Keratinocyte (primary cell): ENCODE measurements at regions not wholly inside any gene's neighbourhood (a gene's known extent, or its start where the extent isn't known, plus 50 kb on each side); places are given as distances from the start of the nearest gene placed in this dataset.
"Not testable (repeated sequence)": the region's sequence is repeated elsewhere in the genome, so short reads cannot be mapped to it uniquely, and the experiment has no call there.

Experiments
- DNase-seq: peaks from one replicate; pipeline ENCODE4 v3.0.0-alpha.2; 2011; ENCODE audit warnings: low read depth, missing footprints, low spot score
- FAIRE-seq: peaks from 2 replicates; lab custom pipeline; 2011; peaks lifted over from hg19 to GRCh38; lab: Jason Lieb, UNC
- H2AFZ ChIP-seq: 2 replicates; pipeline ENCODE4 v1.6.0; 2012; ENCODE audit warnings: low read length, control low read depth, inconsistent platforms; ENCODE audit not compliant: control insufficient read depth
- H3K27ac ChIP-seq: 2 replicates; pipeline ENCODE4 v1.5.1; 2011; ENCODE audit warnings: low read length; ENCODE audit not compliant: control insufficient read depth, insufficient read depth
- H3K27me3 ChIP-seq: 3 replicates; pipeline ENCODE4 v1.6.0; 2011; ENCODE audit warnings: low read length; ENCODE audit not compliant: control insufficient read depth, insufficient read depth; ENCODE audit errors: extremely low read depth
- H3K36me3 ChIP-seq, 2 experiments: 2 replicates in 1 of 2; 3 replicates in 1 of 2; pipeline ENCODE4 v1.5.1; 2011; ENCODE audit warnings: low read length in 2 of 2, mild to moderate bottlenecking in 1 of 2; ENCODE audit not compliant: control insufficient read depth in 2 of 2, insufficient read depth in 2 of 2; ENCODE audit errors: extremely low read depth in 1 of 2
- H3K4me1 ChIP-seq: 3 replicates; pipeline ENCODE4 v1.5.1; 2011; ENCODE audit warnings: low read length; ENCODE audit not compliant: control insufficient read depth, insufficient read depth; ENCODE audit errors: extremely low read depth
- H3K4me2 ChIP-seq: 3 replicates; pipeline ENCODE4 v1.6.0; 2011; ENCODE audit warnings: low read depth, low read length; ENCODE audit not compliant: control insufficient read depth, insufficient read depth; ENCODE audit errors: extremely low read depth
- H3K4me3 ChIP-seq, 3 experiments: fragments of 200-600 bp in 1 of 3; sonication (generic) in 1 of 3; 2 replicates in 2 of 3; 3 replicates in 1 of 3; pipeline ENCODE4 v1.5.1; 2011 to 2016; ENCODE audit warnings: low read length in 3 of 3, mild to moderate bottlenecking in 3 of 3, control low read depth in 2 of 3, inconsistent platforms in 1 of 3, low read depth in 1 of 3, mixed read lengths in 1 of 3, mixed run types in 1 of 3, moderate library complexity in 1 of 3; ENCODE audit not compliant: control insufficient read depth in 2 of 3, insufficient read depth in 2 of 3; ENCODE audit errors: extremely low read depth in 1 of 3
- H3K79me2 ChIP-seq: 2 replicates; pipeline ENCODE4 v1.6.0; 2012; ENCODE audit warnings: low read length; ENCODE audit not compliant: control insufficient read depth, insufficient read depth
- H3K9ac ChIP-seq: 3 replicates; pipeline ENCODE4 v1.6.0; 2011; ENCODE audit warnings: low read length; ENCODE audit not compliant: control insufficient read depth, insufficient read depth; ENCODE audit errors: extremely low read depth
- H3K9me1 ChIP-seq: 3 replicates; pipeline ENCODE4 v1.6.0; 2011; ENCODE audit warnings: low read length; ENCODE audit not compliant: control insufficient read depth, insufficient read depth; ENCODE audit errors: extremely low read depth
- H3K9me3 ChIP-seq: 2 replicates; pipeline ENCODE4 v1.5.1; 2012; ENCODE audit warnings: low read depth, low read length; ENCODE audit not compliant: control insufficient read depth
- H4K20me1 ChIP-seq: 3 replicates; pipeline ENCODE4 v1.6.0; 2011; ENCODE audit warnings: low read length; ENCODE audit not compliant: control insufficient read depth, insufficient read depth; ENCODE audit errors: extremely low read depth
- EZH2 ChIP-seq: IDR thresholded peaks from one replicate; pipeline ENCODE4 v1.6.1; 2012; ENCODE audit warnings: inconsistent platforms, mild to moderate bottlenecking, low read length, moderate library complexity
- dilution Hi-C: fragments of 300-500 bp; cut with MboI; formaldehyde crosslinking; loops from one replicate; pipeline ENCODE4 v1.7.0; 2020; ENCODE audit warnings: low sequenced_read_pairs; ENCODE audit not compliant: extremely low pct_ligation_motif_present
- TF ChIP-seq, protein P1 (sequence below), 3 experiments: IDR thresholded peaks in 1 of 3; conservative IDR thresholded peaks in 1 of 3; optimal IDR thresholded peaks in 1 of 3; 2 replicates in 2 of 3; 3 replicates in 1 of 3; pipeline versions ENCODE3 to v1.5.1; 2011; ENCODE audit warnings: low read length in 3 of 3, mild to moderate bottlenecking in 3 of 3, moderate library complexity in 2 of 3, control low read depth in 1 of 3, inconsistent platforms in 1 of 3; ENCODE audit not compliant: insufficient read depth in 2 of 3; ENCODE audit errors: extremely low read depth in 1 of 3

DNA sequence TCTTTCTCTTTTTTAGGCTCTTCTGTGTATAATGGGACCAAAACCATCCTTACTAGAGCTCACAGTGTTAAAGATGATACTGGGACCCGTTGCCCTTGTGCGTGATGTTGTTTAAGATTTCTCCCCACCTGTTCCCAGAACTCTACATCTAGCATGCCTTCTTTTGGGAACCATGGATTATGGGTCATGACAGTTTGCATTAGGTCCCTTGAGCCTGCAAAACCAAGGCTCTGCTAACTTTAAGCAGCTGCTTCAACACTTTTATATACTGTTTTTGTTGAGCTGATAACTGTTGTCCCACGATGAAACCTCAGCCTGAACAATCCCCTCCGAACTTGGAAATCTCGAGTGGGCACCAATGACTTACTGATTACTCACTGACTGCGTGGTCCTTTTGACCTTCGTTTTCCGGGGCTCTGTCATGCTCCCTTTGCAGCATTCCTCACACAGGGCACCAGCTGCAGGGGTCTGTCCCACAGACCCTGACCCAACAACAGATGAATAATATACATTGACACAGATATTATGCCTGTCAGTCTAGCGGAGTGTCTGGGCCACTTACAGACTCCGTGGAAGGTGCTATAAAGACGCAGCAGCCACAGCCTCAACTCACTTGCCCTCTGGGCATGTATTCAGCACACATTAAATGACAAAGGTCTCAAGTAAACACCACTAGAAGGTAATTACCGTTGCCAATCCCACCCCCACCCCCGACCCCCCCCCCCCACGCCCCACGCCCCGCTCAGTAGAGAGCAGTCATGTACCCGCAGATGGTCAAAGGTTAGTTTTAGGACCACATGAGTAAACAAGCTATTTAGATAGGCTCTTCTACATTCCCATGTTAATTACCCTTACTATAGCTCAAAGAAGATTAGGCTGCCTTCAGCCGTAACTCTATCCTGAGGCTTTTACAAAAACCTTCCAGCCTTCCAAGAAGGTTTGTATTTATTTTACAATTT, 162.0 kb upstream of the WDFY3 start:
- H3K4me2 ChIP-seq, result no peak overlapping the region
- no peaks in the 10 kb centered on the region for H3K4me1 ChIP-seq
- no peak for DNase-seq
- H3K9me3 ChIP-seq, result no peaks in the 10 kb centered on the region
- dilution Hi-C loops, result no loop called here
- no peaks in the 10 kb centered on the region for H3K9me1 ChIP-seq
- TF ChIP-seq EZH2, result no peak
- TF ChIP-seq, protein P1, sequence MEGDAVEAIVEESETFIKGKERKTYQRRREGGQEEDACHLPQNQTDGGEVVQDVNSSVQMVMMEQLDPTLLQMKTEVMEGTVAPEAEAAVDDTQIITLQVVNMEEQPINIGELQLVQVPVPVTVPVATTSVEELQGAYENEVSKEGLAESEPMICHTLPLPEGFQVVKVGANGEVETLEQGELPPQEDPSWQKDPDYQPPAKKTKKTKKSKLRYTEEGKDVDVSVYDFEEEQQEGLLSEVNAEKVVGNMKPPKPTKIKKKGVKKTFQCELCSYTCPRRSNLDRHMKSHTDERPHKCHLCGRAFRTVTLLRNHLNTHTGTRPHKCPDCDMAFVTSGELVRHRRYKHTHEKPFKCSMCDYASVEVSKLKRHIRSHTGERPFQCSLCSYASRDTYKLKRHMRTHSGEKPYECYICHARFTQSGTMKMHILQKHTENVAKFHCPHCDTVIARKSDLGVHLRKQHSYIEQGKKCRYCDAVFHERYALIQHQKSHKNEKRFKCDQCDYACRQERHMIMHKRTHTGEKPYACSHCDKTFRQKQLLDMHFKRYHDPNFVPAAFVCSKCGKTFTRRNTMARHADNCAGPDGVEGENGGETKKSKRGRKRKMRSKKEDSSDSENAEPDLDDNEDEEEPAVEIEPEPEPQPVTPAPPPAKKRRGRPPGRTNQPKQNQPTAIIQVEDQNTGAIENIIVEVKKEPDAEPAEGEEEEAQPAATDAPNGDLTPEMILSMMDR (optimal IDR thresholded peaks at IDR 0.05 in 1 of 3, IDR thresholded peaks at IDR 0.05 in 1 of 3, conservative IDR thresholded peaks at IDR 0.05 in 1 of 3; ENCODE audit: extremely low read depth in 1 of 3, insufficient read depth in 2 of 3, low read length in 3 of 3), result no peak
- no peaks in the 10 kb centered on the region for H4K20me1 ChIP-seq
- H3K79me2 ChIP-seq, result no peaks in the 10 kb centered on the region
- no peak overlapping the region for H3K9ac ChIP-seq
- H2AFZ ChIP-seq, result no peak overlapping the region
- no peaks in the 10 kb centered on the region for H3K27me3 ChIP-seq
- H3K4me3 ChIP-seq, result no peak overlapping the region
- no peaks in the 10 kb centered on the region for H3K36me3 ChIP-seq
- FAIRE-seq, result no peak
- no peak overlapping the region for H3K27ac ChIP-seq

DNA sequence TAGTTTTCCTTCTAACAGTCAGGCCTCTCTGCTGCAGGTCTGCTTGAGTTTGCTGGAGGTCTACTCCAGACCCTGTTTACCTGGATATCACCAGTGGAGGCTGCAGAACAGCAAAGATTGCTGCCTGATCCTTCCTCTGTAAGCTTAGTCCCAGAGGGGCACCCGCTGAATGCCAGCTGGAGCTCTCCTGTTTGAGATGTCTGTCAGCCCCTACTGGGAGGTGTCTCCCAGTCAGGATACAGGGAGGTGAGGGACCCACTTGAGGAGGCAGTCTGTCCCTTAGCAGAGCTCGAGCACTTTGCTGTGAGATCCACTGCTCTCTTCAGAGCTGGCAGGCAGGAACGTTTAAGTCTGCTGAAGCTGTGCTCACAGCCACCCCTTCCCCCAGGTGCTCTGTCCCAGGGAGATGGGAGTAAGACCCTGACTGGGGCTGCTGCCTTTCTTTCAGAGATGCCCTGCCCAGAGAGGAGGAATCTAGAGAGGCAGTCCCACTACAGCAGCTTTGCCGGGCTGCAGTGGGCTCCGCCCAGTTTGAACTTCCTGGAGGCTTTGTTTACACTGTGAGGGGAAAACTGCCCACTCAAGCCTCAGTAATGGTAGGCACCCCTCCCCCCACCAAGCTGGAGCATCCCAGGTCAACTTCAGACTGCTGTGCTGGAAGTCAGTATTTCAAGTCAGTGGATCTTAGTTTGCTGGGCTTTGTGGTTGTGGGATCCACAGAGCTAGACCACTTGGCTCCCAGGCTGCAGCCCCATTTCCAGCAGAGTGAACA, 163.1 kb upstream of the WDFY3 start:
- H3K9ac ChIP-seq, H3K4me1 ChIP-seq, H3K36me3 ChIP-seq, H3K4me2 ChIP-seq, dilution Hi-C loops, DNase-seq, FAIRE-seq, H4K20me1 ChIP-seq, H2AFZ ChIP-seq, H3K4me3 ChIP-seq, H3K27ac ChIP-seq, H3K79me2 ChIP-seq, H3K9me1 ChIP-seq, H3K9me3 ChIP-seq, H3K27me3 ChIP-seq: not testable (repeated sequence)
